Thyroid gland (tissue), 4 donors: ENCODE measurements at regions not wholly inside any gene's neighbourhood (a gene's known extent, or its start where the extent isn't known, plus 50 kb on each side); places are given as distances from the start of the nearest gene placed in this dataset.

Experiments used
- CTCF ChIP-seq, 6 experiments: fragments of 200-600 bp in 3 of 6; fragments of 450-650 bp in 3 of 6; sonication (generic) in 3 of 6; IDR thresholded peaks; one replicate each; pipeline ENCODE4 v1.5.1; 2016 to 2019; ENCODE audit warnings: antibody characterized with exemption in 6 of 6, mild to moderate bottlenecking in 2 of 6, inconsistent platforms in 1 of 6, moderate library complexity in 1 of 6
- POLR2A ChIP-seq, 2 donors: fragments of 450-650 bp; IDR thresholded peaks; one replicate each; pipeline ENCODE4 v1.6.1; 2017; ENCODE audit warnings: antibody characterized with exemption in 2 of 2, mild to moderate bottlenecking in 2 of 2, moderate library complexity in 1 of 2

- TF ChIP-seq POLR2A (IDR thresholded peaks at IDR 0.05): no peak
- no peak for TF ChIP-seq CTCF (IDR thresholded peaks at IDR 0.05)
These were observed 282.7 kb downstream of the ENC1 start for GRCh38 chr5:74357827-74358226.
